Hematopoietic multipotent progenitor cell (in vitro differentiated cells): ENCODE measurements at regions not wholly inside any gene's neighbourhood (a gene's known extent, or its start where the extent isn't known, plus 50 kb on each side); places are given as distances from the start of the nearest gene placed in this dataset.
A peak's percentile ranks its signal among the peaks of the same experiment; 100 is the strongest.

Source experiments
- DNase-seq, 3 donors: peaks; one replicate each; pipeline ENCODE4 v3.0.0-alpha.2; 2011 to 2015; ENCODE audit warnings: low read depth in 2 of 3, low spot score in 2 of 3

DNA sequence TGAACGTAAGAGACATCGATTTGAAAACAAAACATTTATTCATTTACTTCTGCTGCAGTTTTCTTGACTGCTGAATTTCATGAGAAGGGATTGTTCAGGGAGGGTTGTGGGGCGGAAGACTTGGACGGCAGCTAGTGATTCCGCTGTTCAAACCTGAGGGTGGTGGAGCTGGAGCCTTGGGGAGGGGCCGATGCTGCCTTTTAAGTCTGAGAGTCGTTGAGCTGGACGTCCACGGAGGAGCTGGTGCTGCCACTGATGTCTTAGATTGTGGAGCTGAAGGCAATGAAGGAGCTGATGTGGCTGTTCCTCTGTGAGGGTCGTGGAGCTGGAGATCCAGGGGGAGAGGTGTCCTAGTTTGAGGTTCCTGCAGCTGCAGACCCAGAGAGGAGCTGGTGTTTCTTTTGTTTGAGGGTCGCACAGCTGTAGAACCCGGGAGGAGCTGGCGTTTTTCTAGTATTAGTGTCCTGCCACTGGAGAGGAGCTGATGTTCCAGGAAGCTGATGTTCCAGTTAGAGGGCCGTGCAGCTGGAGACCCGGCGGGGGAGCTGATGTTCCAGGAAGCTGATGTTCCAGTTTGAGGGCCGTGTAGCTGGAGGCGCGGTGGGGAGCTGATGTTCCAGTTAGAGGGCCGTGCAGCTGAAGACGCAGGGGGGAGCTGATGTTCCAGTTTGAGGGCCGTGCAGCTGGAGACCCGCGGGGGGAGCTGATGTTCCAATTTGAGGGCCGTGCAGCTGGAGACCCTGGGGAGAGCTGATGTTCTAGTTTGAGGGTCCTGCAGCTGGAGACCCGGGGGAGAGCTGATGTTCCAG is 150.9 kb downstream of the RTP5 start:
- DNase-seq = peak in 2 of 3 donors; percentile 25 to 42

- no peak for DNase-seq
Observed at GRCh38 chr2:242022550-242023290, 153.2 kb downstream of the RTP5 start.

DNA sequence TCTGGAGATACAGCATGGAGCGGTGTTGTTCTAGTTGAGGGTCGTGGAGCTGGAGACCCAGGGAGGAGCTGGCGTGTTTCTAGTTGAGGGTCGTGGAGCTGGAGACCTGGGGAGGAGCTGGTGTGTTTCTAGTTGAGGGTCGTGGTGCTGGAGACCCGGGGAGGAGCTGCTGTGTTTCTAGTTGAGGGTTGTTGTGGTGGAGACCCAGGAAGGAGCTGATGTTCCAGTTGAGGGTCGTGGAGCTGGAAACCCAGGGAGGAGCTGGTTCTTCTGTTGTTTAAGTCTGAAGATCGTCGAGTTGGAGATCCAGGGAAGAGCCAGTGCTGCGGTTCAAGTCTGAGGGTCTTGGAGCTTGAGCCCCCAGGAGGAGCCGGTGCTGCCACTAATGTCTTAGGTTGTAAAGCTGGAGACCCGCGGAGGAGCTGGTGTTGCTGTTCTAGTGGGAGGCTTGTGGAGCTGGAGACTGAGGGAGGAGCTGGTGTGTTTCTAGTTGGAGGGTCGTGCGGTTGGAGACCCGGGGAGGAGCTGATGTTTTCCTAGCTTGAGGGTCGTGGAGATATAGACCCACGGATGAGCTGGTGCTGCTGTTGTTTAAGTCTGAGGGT is 155.3 kb downstream of the RTP5 start:
- no peak for DNase-seq

DNA sequence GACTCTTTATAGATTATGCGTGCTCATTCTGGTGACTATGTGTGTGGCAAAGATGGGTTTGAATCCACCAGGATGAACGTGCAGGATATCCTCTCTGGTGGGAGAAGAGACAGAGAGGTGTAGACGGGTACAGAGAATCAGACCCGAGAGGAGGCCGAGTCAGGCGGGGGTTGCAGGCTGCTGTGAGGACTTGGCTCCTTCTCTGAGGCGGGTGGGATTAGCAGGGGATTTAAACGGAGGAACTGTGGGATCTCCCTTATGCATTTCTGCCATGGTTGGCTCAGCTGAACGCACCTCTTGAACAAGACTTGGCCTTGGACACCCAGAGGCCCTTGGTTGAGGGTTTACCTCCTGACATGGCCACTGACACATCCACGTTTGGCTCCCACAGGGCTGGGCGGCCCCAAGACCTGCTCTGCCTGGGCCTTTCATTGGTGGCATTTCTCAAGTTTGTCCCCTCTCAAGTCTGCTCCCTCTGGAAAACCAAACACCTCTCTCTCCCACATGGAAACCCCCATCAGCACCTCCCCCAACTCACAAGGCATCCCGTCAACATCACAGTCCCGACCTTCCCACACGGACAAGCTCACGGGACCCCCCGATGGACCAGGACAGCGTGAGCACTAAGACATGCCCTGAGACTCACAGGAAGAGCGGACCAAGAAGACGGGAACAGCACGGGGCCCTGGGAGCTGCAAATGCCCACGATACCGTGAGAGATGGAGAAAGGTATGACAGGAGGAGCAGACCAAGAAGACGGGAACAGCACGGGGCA is 158.3 kb downstream of the RTP5 start:
- no peak for DNase-seq

GRCh38 chr2:242029422-242030225 is 160.1 kb downstream of the RTP5 start:
- peak in 2 of 3 donors; percentile 15 to 34 for DNase-seq

DNA sequence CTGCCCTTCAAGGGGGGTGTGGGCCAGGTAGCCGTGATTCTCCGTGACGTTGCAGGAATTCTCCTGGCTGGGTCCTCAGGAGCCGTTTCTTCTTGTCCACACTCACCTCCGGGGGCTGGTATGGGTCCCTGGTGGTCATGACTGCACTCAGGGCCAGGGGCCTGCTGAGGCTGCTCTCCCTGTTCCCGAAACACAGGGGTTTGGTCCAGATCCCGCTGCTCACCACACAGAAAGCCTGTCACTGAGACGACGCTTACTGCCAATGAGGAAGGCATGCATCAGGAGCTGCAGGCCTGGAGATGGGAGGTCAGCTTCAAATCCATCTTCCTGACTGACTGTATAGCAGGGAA is 160.7 kb downstream of the RTP5 start:
- DNase-seq = no peak

GRCh38 chr2:242030858-242031257 is 161.3 kb downstream of the RTP5 start:
- no peak for DNase-seq

DNA sequence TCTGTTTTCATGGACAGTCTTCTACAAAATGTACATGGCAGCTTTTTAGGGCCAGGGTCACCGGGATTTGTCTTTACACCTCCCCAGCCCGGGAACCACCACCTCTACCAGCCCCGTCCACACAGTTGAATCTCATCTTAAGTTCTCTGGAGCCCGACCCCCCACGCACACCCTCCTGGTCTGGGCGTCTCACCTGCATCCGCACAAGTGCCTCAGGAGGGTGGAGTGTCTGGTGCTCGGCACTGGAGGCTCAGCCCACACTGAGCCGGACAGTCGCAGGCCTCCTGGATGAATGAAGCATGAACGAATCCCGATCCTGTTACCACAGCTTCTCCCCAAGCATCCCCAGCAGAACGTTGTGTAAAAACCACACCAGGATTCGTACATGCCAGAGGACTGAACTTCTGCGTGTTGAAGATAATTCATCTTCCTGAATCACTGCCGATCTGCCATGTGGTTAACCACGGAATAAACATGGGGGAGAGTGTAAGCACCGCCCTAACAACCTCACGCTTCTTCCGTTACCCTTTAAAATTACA is 162.0 kb downstream of the RTP5 start:
- peak; percentile 35 to 74 (median 57) for DNase-seq

- no peak for DNase-seq
Observed at GRCh38 chr2:242032780-242033656, 163.5 kb downstream of the RTP5 start.

- DNase-seq = no peak
Observed at GRCh38 chr2:242034138-242034537, 164.6 kb downstream of the RTP5 start.

GRCh38 chr2:242034996-242035814 is 165.7 kb downstream of the RTP5 start:
- no peak for DNase-seq

DNA sequence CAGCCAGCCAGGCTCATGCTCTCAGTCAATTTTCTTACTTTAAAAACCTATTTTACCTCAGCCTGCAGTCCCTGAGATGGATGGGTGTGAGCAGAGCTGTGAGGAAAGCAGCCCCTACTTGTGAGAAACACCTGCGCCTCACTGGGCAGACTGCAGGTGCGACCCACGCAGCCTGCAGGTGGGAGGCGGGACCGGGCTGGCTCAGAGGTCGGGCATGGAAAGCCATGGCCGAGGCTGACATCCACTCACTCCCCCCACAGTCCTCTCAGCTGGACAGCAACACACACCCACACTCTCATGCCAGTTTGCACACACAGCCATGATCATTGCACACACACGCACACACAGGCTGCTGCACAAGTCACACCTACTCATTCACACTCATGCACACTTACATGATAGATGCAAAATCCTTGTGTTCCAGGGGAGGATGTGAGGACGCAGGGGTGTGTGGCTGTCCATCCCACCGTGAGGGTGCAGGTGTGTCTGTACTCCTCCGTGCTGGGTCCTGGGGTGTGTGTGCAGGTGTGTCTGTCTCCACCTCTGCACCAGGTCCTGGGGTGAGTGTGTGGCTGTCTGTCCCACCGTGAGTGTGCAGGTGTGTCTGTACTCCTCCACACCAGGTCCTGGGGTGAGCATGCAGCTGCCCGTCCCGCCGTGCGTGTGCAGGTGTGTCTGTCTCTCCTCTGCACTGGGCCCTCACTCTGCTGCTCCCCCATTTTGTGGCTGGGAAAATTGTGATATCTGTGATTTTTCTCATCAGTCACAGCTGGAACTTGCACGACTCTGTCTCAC is 166.5 kb downstream of the RTP5 start:
- no peak for DNase-seq

DNA sequence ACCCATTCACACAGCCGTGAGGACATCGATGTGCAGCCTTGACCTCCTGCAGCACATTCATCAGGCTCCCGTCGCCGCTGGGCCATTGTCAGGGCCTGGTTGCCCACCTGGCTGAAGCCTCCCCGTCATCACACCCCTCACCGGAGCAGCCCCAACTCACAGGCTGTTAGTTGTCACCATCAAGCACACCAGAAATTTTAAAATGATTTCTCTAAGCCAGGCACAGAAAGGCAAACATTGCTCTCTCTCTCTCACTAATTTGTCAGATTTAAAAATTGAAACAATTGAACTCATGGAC is 167.1 kb downstream of the RTP5 start:
- no peak for DNase-seq

DNA sequence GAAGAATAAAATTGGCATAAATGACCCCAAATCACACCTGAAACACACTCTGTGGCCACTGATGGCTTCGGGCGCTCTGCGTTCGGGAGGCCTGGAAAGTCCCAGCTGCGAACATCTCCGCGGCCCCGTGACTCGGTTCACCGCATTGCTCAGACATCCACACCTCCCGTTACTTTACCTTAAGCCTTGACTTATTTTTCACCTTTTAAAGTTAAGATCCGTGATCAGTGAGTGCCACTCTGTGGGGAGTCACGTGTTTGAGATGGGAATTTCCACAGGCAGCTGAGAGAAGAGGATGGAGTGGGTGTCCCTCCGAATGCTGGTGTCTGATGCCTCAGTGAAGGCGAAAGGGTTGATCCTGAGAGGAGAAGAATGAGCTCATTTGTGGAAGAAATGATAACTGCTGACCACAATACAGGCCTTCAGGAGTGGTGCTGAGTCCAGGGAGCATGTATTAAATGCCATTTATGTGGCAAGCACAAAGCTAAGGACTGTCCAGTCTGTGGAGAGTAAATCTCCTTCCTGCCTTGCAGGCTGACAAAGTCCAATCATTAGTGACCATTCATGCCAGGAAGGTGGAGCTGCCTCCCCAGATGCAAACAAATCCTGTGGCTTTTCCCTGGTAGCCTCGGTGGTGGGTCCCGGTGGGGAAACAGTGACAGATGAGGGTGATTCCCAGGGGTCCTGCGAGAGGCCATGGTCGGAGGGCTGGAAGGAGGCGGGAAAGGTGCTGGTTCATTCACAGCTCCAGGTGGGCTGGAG is 168.8 kb downstream of the RTP5 start:
- DNase-seq = no peak

GRCh38 chr2:242038928-242039341 is 169.4 kb downstream of the RTP5 start:
- no peak for DNase-seq

- no peak for DNase-seq
Observed at GRCh38 chr2:242040303-242040655, 170.8 kb downstream of the RTP5 start.

DNA sequence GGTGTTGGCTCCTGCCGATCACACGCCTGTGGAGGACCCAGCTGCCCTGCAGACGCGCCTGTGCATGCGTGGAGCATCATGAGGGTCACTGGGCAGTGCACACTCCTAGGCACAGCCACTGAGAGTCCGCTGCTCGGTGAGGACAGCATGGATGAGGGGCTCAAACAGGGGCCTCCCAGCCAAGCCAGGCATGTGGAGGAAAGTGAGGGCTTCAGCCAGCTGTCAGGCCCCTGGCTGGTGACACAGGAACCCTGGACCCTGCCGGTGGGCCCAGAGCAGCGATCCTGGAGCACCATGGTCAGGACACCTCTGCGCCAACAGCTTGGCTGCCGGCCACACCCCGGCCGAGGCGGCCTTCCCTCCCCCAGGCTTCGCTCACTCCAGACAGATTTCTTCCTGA is 171.2 kb downstream of the RTP5 start:
- no peak for DNase-seq
